HL-60 (cell line): ENCODE measurements at regions not wholly inside any gene's neighbourhood (a gene's known extent, or its start where the extent isn't known, plus 50 kb on each side); places are given as distances from the start of the nearest gene placed in this dataset.
"Not testable (repeated sequence)": the region's sequence is repeated elsewhere in the genome, so short reads cannot be mapped to it uniquely, and the experiment has no call there.

Experiments used
- GABPA ChIP-seq: IDR thresholded peaks from 2 replicates; pipeline ENCODE4 v1.6.1; 2012; ENCODE audit warnings: low read depth
- POLR2AphosphoS5 ChIP-seq: IDR thresholded peaks from 2 replicates; pipeline ENCODE4 v1.6.1; 2012; ENCODE audit warnings: low read depth
- SPI1 ChIP-seq: IDR thresholded peaks from 2 replicates; pipeline ENCODE4 v1.6.1; 2012; ENCODE audit warnings: low read depth, mild to moderate bottlenecking, borderline replicate concordance
- TF ChIP-seq, protein P1 (sequence below): IDR thresholded peaks from 2 replicates; pipeline ENCODE4 v1.6.1; 2012; ENCODE audit warnings: low read depth; ENCODE audit not compliant: insufficient replicate concordance
- TF ChIP-seq, protein P2 (sequence below): IDR thresholded peaks from one replicate; pipeline ENCODE4 v1.5.1; 2011; ENCODE audit warnings: low read length, control low read depth, inconsistent platforms; ENCODE audit not compliant: insufficient read depth

DNA sequence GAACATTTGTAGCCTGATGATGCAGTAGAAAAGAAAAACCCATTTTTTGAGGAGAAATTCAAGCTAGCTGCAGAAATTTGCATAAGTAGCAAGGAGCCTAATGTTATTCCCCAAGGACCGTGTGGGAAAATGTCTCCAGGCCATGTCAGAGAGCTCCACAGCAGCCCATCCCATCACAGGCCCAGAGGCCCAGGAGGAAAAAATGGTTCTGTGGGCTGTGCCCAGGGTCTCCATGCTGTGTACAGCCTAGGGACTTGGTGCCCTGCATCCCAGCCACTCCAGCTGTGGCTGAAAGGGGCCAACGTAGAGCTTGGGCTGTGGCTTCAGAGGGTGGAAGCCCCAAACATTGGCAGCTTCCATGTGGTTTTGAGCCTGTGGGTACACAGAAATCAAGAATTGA is 79.0 kb downstream of the CAVIN4 start:
- TF ChIP-seq, protein P1, sequence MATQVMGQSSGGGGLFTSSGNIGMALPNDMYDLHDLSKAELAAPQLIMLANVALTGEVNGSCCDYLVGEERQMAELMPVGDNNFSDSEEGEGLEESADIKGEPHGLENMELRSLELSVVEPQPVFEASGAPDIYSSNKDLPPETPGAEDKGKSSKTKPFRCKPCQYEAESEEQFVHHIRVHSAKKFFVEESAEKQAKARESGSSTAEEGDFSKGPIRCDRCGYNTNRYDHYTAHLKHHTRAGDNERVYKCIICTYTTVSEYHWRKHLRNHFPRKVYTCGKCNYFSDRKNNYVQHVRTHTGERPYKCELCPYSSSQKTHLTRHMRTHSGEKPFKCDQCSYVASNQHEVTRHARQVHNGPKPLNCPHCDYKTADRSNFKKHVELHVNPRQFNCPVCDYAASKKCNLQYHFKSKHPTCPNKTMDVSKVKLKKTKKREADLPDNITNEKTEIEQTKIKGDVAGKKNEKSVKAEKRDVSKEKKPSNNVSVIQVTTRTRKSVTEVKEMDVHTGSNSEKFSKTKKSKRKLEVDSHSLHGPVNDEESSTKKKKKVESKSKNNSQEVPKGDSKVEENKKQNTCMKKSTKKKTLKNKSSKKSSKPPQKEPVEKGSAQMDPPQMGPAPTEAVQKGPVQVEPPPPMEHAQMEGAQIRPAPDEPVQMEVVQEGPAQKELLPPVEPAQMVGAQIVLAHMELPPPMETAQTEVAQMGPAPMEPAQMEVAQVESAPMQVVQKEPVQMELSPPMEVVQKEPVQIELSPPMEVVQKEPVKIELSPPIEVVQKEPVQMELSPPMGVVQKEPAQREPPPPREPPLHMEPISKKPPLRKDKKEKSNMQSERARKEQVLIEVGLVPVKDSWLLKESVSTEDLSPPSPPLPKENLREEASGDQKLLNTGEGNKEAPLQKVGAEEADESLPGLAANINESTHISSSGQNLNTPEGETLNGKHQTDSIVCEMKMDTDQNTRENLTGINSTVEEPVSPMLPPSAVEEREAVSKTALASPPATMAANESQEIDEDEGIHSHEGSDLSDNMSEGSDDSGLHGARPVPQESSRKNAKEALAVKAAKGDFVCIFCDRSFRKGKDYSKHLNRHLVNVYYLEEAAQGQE: not testable (repeated sequence)
- TF ChIP-seq, protein P2, sequence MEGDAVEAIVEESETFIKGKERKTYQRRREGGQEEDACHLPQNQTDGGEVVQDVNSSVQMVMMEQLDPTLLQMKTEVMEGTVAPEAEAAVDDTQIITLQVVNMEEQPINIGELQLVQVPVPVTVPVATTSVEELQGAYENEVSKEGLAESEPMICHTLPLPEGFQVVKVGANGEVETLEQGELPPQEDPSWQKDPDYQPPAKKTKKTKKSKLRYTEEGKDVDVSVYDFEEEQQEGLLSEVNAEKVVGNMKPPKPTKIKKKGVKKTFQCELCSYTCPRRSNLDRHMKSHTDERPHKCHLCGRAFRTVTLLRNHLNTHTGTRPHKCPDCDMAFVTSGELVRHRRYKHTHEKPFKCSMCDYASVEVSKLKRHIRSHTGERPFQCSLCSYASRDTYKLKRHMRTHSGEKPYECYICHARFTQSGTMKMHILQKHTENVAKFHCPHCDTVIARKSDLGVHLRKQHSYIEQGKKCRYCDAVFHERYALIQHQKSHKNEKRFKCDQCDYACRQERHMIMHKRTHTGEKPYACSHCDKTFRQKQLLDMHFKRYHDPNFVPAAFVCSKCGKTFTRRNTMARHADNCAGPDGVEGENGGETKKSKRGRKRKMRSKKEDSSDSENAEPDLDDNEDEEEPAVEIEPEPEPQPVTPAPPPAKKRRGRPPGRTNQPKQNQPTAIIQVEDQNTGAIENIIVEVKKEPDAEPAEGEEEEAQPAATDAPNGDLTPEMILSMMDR: not testable (repeated sequence)
- TF ChIP-seq SPI1, POLR2AphosphoS5, GABPA: not testable (repeated sequence)
